GM23338 (cell line): ENCODE measurements at regions not wholly inside any gene's neighbourhood (a gene's known extent, or its start where the extent isn't known, plus 50 kb on each side); places are given as distances from the start of the nearest gene placed in this dataset.

Experiments
- CREB1 ChIP-seq: fragments of 250-450 bp; sonication (Bioruptor Pico); IDR thresholded peaks from 2 replicates; pipeline ENCODE4 v1.5.0; 2020; ENCODE audit warnings: low read depth, mild to moderate bottlenecking, moderate library complexity
- CTCF ChIP-seq, 2 experiments: fragments of 200-600 bp in 1 of 2; sonication (generic) in 1 of 2; conservative IDR thresholded peaks; 2 replicates each; pipeline versions ENCODE4 v1.5.1 to v1.6.1; 2016 to 2017; ENCODE audit warnings: antibody characterized with exemption in 2 of 2, low read depth in 2 of 2, mild to moderate bottlenecking in 2 of 2, moderate library complexity in 1 of 2
- EZH2 ChIP-seq: fragments of 200-600 bp; sonication (generic); IDR thresholded peaks from one replicate; pipeline ENCODE4 v1.8.0; 2017; ENCODE audit warnings: antibody characterized with exemption, mild to moderate bottlenecking, low read depth; ENCODE audit not compliant: unreplicated experiment
- EZH2phosphoT487 ChIP-seq: fragments of 200-600 bp; sonication (generic); IDR thresholded peaks from one replicate; pipeline ENCODE4 v1.8.1; 2018; ENCODE audit warnings: antibody characterized with exemption; ENCODE audit not compliant: unreplicated experiment
- JUNB ChIP-seq: IDR thresholded peaks from one replicate; pipeline ENCODE4 v1.6.1; 2016; ENCODE audit warnings: antibody characterized with exemption; ENCODE audit not compliant: unreplicated experiment
- NANOG ChIP-seq: IDR thresholded peaks from 2 replicates; pipeline ENCODE4 v1.6.1; 2016; ENCODE audit warnings: antibody characterized with exemption, borderline replicate concordance
- POLR2AphosphoS5 ChIP-seq: IDR thresholded peaks from 2 replicates; pipeline ENCODE4 v1.6.1; 2016; ENCODE audit warnings: antibody characterized with exemption, low read depth
- REST ChIP-seq: IDR thresholded peaks from one replicate; pipeline ENCODE4 v1.6.1; 2018; ENCODE audit warnings: antibody characterized with exemption; ENCODE audit not compliant: unreplicated experiment
- STAT1 ChIP-seq: IDR thresholded peaks from one replicate; pipeline ENCODE4 v1.6.1; 2016; ENCODE audit warnings: antibody characterized with exemption; ENCODE audit not compliant: unreplicated experiment
- ZNF114 ChIP-seq: fragments of 250-450 bp; sonication (Bioruptor Pico); IDR thresholded peaks from 2 replicates; pipeline ENCODE4 v1.5.0; 2020; ENCODE audit warnings: mild to moderate bottlenecking, moderate library complexity
- ZNF331 ChIP-seq: fragments of 250-450 bp; sonication (Bioruptor Pico); IDR thresholded peaks from 2 replicates; pipeline ENCODE4 v1.5.0; 2020; ENCODE audit warnings: low read depth, mild to moderate bottlenecking, moderate library complexity
- TF ChIP-seq, protein P1 (sequence below): IDR thresholded peaks from 2 replicates; pipeline ENCODE4 v1.6.1; 2016; ENCODE audit warnings: antibody characterized with exemption

DNA sequence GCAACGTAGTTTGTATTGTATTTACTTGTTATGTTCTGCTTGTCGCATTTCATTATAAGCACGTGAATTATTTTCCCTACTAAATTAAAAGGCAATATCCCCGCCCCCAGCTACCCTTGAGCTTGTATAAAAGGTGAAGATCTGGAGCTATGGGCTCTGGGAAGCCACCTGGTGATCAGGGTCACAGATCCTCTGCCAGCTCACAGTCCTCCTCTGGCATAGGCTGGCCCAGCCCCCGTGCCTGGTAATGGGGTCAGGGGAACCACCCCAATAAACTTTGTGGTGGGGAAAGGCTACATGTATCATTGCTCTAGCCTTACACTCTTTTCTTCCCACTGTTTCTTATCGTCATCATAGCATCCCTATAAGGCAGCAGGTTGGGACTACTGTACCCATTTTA is 190.2 kb upstream of the TSHZ3 start:
- no peak for TF ChIP-seq CTCF (conservative IDR thresholded peaks at IDR 0.05; ENCODE audit: low read depth in 2 of 2)
- no peak for TF ChIP-seq EZH2
- TF ChIP-seq POLR2AphosphoS5, result no peak
- no peak for TF ChIP-seq CREB1 (CRISPR knock-in tag)
- TF ChIP-seq REST, result no peak
- no peak for TF ChIP-seq EZH2phosphoT487
- no peak for TF ChIP-seq ZNF331
- no peak for TF ChIP-seq JUNB
- no peak for TF ChIP-seq NANOG
- no peak for TF ChIP-seq ZNF114
- TF ChIP-seq STAT1, result no peak
- TF ChIP-seq, protein P1, sequence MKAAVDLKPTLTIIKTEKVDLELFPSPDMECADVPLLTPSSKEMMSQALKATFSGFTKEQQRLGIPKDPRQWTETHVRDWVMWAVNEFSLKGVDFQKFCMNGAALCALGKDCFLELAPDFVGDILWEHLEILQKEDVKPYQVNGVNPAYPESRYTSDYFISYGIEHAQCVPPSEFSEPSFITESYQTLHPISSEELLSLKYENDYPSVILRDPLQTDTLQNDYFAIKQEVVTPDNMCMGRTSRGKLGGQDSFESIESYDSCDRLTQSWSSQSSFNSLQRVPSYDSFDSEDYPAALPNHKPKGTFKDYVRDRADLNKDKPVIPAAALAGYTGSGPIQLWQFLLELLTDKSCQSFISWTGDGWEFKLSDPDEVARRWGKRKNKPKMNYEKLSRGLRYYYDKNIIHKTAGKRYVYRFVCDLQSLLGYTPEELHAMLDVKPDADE, result no peak
